ENCODE measurements at regions not wholly inside any gene's neighbourhood (a gene's known extent, or its start where the extent isn't known, plus 50 kb on each side); places are given as distances from the start of the nearest gene placed in this dataset.
"Not testable (repeated sequence)": the region's sequence is repeated elsewhere in the genome, so short reads cannot be mapped to it uniquely, and the experiment has no call there.

DNA sequence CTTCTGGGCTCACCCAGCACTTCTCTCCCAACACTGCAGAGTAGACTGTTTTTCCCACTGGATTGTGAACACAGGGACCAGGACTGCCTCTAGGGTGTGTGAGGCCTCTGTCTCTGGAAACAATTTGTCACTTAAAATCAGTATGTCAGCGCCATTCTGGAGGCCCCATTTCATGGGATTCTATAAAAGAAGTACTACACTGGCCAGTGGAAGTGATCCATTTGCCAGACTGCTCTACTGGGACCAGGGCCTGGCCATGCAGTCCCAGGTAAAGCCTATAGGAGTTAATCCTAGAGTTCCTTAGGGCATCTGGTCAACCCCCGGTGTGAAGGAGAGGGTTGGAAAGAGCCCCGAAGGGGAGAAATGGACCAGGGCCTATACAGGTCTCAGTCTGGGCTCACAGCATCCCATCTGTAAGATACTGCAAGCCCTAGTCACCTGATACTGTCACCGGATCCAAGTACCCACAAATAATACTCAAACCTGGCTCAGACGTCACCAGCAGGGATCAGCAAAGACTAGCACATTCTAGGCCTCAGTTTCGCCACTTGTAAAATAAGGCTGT, 245.0 kb downstream of the FOXD2 start:
- Mint-ChIP-seq H3K4me3 (no peak overlapping the region), H3K9me3 (no peaks in the 10 kb centered on the region), H3K36me3 (ENCODE audit: low read depth) (no peaks in the 10 kb centered on the region), H3K27me3 (peaks cover 34% of the 10 kb centered on the region), H3K4me1 (no peaks in the 10 kb centered on the region), H3K27ac (no peak overlapping the region)
- no peak for ATAC-seq (replicated peaks)

DNA sequence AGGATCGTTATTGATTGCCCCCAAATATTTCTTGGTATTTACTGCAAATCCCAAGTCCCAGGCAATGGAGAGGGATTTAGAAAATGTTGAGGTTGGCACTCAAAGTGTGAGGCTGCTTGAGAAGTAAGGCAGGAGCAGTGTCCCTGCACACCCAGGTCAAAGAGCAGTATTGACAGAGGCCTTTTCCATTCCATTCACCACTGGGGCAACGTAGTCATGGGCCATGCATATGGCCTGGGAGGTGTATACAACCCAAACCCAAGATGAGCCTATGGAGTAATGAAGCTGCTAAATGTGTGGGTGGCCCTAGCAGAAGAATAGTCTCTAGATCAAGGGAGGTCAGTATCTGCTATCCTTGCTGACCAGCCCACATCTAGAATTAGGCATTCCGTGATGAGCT, 245.6 kb downstream of the FOXD2 start:
- no peak for ATAC-seq (replicated peaks)
- Mint-ChIP-seq H3K9me3 (no peaks in the 10 kb centered on the region), H3K27me3 (peaks cover 35% of the 10 kb centered on the region), H3K27ac (no peak overlapping the region), H3K36me3 (ENCODE audit: low read depth) (no peaks in the 10 kb centered on the region), H3K4me1 (no peaks in the 10 kb centered on the region), H3K4me3 (no peak overlapping the region)

DNA sequence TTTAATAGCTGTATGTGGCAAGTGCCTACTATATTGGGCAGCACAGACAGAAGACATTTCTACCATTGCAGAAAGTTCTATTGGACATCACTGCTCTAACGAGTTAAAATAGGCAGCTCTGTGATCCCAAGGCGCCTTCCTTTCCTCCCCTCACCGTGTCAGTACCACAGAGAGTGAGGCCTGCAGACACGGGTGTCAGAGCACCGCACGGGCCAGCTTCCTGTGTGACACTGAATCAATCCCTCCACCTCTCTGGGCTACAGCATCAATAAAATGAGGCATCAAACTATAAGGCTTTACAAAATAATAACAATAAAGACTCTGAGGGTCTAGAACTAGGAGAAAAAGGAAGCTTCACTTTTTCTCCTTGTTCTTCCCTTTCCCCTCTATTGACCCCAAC, 246.7 kb downstream of the FOXD2 start:
- no peak for ATAC-seq (replicated peaks)
- Mint-ChIP-seq H3K4me1 (no peaks in the 10 kb centered on the region), H3K27ac (no peak overlapping the region), H3K9me3 (no peaks in the 10 kb centered on the region), H3K27me3 (peaks cover 29% of the 10 kb centered on the region), H3K4me3 (no peak overlapping the region), H3K36me3 (ENCODE audit: low read depth) (no peaks in the 10 kb centered on the region)

DNA sequence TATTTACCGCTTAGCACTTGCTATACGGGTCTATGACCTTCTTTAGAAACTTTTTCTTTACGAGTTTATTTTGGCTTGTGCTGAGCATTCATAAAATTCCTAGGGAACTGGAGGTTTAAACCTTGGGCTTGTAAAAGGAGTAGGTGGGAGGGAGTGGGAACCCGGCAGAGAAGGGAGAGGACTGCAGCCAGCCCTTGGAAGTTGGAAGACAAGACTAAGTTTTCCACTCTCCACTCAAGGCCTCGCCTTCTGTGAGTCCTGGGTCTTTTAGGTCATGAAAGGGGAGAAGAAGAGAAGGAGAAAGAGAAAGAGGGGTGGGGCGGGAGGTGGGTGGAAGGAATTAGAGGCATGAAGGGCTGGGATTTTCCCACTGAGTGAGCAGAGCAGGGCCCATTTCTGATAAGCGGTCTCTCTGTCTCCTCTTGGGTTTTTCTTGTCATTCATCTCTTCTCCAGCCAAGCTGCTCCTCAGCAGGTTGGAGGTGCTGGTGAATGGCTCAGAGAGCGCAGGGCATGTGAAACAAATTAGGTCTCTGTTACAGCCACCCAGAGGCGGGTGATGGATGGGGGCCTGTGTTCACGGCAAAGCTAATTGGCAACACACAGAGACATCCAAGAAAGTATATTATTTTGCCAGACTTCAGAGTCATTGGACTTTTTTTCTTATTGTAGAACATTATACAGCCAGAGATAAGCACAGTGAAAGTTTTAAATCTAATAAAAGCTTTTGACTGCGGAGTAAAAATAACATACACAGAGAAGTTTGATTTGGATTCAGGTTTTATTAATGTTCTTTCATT, 247.3 kb downstream of the FOXD2 start:
- Mint-ChIP-seq H3K4me1 (no peaks in the 10 kb centered on the region), H3K36me3 (ENCODE audit: low read depth) (no peaks in the 10 kb centered on the region), H3K27ac (no peak overlapping the region), H3K27me3 (peaks cover 31% of the 10 kb centered on the region), H3K4me3 (no peak overlapping the region), H3K9me3 (no peaks in the 10 kb centered on the region)
- no peak for ATAC-seq (replicated peaks)

DNA sequence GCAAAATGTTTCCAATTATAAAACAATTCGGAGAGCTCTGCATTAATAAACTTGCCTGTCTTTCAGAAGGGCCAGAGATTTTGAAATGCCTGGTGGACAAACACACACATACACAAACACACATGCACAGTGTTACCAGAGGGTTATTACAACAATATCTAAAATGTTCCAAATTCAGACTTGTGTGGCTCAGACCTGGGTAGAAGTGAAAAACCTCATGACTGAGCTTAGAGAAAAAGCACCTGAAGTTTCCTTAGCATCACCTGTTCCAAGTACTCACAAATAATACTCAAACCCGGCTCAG, 247.9 kb downstream of the FOXD2 start:
- peaks cover 34% of the 10 kb centered on the region for H3K27me3 Mint-ChIP-seq
- H3K4me3 Mint-ChIP-seq = no peak overlapping the region
- no peaks in the 10 kb centered on the region for H3K36me3 Mint-ChIP-seq (ENCODE audit: low read depth)
- H3K4me1 Mint-ChIP-seq = no peaks in the 10 kb centered on the region
- no peak for ATAC-seq (replicated peaks)
- no peak overlapping the region for H3K27ac Mint-ChIP-seq
- no peaks in the 10 kb centered on the region for H3K9me3 Mint-ChIP-seq

DNA sequence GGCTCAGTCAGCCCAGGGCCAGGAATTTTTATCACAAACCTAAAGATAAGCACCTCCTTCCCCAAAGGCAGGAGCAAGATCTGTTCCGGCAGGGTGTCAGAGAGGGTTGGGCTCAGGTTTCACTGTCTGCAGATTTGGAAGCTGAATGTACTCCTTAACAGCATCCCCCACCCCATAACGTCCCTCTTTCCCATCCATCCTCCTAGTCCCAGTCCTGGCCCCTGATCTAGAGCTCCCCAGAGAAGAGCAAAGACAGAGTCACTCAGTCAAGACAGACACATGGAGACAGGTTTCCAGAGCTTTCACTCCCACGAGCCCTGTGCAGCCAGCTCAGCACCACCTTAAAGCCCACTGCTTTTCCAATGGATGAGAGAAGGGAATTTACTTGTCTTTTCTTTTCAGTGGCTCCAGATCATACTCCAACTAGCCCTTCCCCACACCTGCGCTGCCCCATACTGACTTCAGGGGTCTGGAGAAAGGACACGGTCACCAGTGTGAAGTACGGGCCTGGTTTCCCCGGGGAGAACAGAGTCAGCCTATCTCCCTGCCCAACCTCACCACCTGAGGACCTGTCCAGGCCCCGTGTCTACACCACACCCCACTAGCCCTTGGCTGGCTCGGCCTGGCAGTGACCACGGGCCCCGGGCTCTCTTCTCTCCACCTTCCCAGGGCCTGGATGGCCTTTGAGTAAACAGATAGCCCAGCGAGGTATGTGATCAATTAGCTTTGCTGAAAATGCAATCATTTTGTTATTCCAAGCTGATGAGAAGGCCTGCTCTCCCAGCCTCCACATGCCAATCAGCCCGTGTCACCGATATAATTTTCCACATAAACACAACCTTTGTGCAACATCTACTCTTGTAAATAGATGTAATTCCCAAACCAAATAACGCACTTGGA, 249.1 kb downstream of the FOXD2 start:
- ATAC-seq (replicated peaks) = no peak
- no peaks in the 10 kb centered on the region for H3K9me3 Mint-ChIP-seq
- H3K27me3 Mint-ChIP-seq = peaks cover 30% of the 10 kb centered on the region
- H3K27ac Mint-ChIP-seq = no peak overlapping the region
- no peaks in the 10 kb centered on the region for H3K4me1 Mint-ChIP-seq
- H3K36me3 Mint-ChIP-seq (ENCODE audit: low read depth) = no peaks in the 10 kb centered on the region
- no peak overlapping the region for H3K4me3 Mint-ChIP-seq

DNA sequence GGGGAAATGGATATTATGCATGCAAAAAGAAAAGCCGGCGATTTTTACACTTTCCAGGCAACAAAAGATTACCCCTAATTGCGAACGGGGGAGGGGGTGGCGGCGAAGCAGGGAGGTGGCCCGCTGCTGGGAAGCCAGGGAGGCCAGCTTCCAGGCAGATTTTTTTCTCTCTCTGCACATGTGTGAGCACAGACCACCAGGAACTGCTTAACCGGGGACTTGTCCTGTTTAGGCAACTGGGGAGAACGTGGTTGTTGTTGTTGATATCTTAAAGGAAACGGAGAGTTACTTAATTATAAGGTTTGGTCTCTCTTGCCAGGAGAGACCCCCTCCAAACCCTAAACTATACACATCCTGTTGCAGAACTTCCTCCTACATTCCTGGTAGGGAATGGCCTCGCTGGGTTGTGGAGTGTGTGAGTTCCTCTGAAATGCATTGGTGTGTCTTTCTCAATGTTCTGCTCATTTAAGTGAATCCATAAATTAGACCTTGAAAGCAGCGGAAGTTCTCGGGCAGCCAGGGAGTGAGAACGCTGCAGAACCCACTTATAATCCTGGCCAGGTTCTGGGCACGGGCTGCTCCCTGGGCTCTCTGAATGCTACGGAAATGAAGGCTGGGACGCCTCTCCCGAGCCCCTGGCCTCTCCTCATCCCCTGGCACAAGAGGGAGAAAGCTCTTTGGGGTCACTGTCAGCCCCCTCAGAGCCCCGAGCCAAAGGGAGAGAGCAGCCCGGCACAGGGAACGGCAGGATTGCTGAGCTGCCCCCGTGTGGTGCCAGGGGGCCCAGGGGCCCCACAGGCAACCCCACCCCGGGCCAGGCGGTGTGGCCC, 250.0 kb downstream of the FOXD2 start:
- no peaks in the 10 kb centered on the region for H3K36me3 Mint-ChIP-seq (ENCODE audit: low read depth)
- H3K4me1 Mint-ChIP-seq = no peaks in the 10 kb centered on the region
- H3K27me3 Mint-ChIP-seq = peaks cover 27% of the 10 kb centered on the region
- no peak for ATAC-seq (replicated peaks)
- H3K27ac Mint-ChIP-seq = no peak overlapping the region
- no peak overlapping the region for H3K4me3 Mint-ChIP-seq
- no peaks in the 10 kb centered on the region for H3K9me3 Mint-ChIP-seq

DNA sequence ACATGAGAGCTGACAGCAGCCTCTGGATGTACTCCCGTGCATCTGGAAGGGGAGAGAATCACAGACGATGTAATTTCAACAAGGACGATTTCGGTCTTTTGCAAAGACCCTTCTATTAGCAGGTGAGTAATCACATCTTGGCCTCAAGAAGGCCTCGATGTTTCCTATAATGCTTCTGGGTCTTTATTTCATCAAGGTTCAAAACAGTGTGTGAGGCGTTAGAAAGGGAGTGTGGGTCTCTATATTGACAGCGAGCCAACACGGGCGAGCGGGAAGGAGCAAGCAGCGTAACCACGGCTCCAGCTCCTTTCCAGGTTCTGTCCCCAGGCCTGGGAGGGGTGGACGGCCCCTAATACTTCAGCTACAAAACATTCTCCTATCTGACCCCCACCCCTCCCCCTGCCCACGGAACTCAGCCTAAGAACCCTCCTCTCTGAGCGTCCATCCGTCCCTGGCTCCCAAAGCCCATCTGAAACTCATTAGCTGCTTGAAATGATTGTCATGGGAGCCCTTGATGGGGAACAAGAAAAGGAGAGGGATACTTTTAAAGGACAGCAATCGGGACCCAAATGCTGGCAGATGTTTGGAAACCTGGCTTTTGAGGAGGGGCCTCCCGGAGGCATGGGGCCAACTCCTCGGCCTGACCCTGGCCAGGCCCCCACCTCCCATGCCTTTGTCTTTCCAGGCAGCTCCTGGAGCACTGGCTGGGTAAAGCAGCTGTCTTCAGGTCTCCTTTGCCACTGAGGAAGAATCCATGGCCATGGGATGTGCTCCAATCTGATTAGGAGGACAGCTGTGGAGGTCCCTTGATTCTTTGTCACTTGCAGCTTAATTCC, 250.8 kb downstream of the FOXD2 start:
- Mint-ChIP-seq H3K27ac (no peak overlapping the region), H3K4me1 (no peaks in the 10 kb centered on the region), H3K9me3 (no peaks in the 10 kb centered on the region), H3K4me3 (no peak overlapping the region), H3K36me3 (ENCODE audit: low read depth) (no peaks in the 10 kb centered on the region), H3K27me3 (peaks cover 26% of the 10 kb centered on the region)
- ATAC-seq (replicated peaks) = no peak

DNA sequence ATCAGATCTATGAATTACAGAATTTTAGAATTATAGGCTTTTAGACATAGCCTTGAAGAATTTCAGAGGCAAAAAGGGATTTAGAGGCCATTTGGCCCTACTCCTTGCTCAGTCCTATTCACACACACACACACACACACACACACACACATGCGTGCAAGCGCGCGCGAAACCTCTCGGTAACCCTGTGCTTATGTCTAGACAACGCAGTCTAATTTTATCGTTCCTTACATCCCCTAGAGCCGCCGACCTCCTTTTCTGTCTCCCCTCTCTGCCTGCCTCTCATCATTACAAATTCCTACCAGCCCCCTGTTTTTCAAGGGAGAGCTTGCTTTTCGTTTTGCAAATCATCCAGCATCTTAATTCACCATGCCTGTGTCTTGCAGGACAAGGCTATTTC, 252.1 kb downstream of the FOXD2 start:
- H3K36me3 Mint-ChIP-seq (ENCODE audit: low read depth) = no peaks in the 10 kb centered on the region

DNA sequence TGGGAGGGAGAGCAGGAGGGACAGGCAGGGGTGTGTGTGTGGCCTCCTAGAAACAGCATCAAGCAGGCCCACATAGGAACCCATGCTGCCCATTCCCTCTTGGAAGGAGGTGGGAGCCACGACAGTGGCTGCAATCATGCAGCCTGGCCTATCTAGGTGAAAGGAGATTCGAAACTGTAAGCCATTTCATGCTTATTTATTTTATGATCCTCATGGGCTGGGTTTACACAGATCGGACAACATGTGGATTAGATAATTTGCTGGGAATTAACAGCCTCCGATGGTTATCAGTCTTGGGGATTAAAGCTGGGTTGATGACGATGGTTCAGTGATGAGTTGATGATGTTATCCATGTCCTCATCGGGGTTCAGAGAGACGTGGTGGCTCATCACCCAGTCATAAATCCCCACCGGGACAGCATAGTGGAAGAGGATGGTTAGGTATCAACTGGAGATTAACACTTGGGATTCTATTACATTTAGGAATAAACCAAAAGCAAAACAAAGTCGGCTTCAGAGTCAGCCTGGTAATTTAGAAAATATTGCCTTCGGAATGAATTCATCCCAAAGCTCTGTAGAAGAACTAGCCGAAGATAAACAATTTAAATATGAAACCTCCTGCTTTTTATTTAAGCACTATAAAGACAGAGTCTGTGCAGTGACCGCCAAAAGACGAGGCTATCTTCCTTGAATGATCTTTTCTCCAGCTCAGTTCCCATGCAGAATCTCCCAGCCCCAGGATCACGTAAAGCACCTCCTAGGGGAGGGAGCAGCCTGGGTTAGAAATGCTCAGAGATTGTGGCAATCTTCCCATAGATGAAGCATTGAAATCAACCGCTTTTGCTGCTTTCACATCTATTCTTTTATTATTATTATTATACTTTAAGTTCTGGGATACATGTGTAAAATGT, 252.8 kb downstream of the FOXD2 start:
- peaks cover 18% of the 10 kb centered on the region for H3K27me3 Mint-ChIP-seq
- H3K4me1 Mint-ChIP-seq = no peaks in the 10 kb centered on the region
- no peak for ATAC-seq (replicated peaks)
- no peaks in the 10 kb centered on the region for H3K36me3 Mint-ChIP-seq (ENCODE audit: low read depth)
- H3K27ac Mint-ChIP-seq = no peak overlapping the region
- no peaks in the 10 kb centered on the region for H3K9me3 Mint-ChIP-seq
- H3K4me3 Mint-ChIP-seq = no peak overlapping the region

More for the DNA sequence above, 252.1 kb downstream of the FOXD2 start:
- no peak overlapping the region for H3K27ac Mint-ChIP-seq
- peaks cover 19% of the 10 kb centered on the region for H3K27me3 Mint-ChIP-seq
- no peaks in the 10 kb centered on the region for H3K9me3 Mint-ChIP-seq
- no peaks in the 10 kb centered on the region for H3K4me1 Mint-ChIP-seq
- H3K4me3 Mint-ChIP-seq = no peak overlapping the region
- no peak for ATAC-seq (replicated peaks)

DNA sequence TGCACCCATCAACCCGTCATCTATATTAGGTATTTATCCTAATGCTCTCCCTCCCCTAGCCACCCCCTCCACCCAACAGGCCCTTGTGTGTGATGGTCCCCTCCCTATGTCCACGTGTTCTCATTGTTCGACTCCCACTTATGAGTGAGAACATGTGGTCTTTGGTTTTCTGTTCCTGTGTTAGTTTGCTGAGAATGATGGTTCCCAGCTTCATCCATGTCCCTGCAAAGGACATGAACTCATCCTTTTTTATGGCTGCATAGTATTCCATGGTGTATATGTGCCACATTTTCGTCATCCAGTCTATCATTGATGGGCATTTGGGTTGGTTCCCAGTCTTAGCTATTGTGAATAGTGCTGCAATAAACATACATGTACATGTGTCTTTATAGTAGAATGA, 253.4 kb downstream of the FOXD2 start:
- H3K4me1 Mint-ChIP-seq; H3K27ac Mint-ChIP-seq; H3K36me3 Mint-ChIP-seq (ENCODE audit: low read depth); ATAC-seq (replicated peaks); H3K4me3 Mint-ChIP-seq; H3K9me3 Mint-ChIP-seq: not testable (repeated sequence)
- peaks cover 18% of the 10 kb centered on the region for H3K27me3 Mint-ChIP-seq

DNA sequence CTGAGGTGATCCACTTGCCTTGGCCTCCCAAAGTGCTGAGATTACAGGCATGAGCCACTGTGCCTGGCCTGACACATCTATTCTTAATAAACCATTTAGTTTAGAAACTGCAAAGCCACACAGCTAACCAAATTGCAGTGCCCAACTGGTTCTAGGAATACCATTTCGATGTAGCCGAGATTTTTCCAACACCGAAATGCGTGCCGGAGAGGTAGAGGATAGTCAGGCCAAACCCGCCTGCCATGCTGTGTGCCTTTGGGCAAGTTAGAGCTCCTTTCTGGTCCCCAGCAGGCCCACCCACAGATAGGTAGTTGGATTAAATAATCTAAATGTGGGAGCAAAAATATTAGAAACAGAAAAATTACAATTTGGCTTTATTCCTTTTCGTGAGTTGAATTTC, 254.4 kb downstream of the FOXD2 start:
- Mint-ChIP-seq H3K4me1 (no peaks in the 10 kb centered on the region), H3K36me3 (ENCODE audit: low read depth) (no peaks in the 10 kb centered on the region), H3K9me3 (no peaks in the 10 kb centered on the region), H3K27ac (no peak overlapping the region), H3K27me3 (peaks cover 14% of the 10 kb centered on the region), H3K4me3 (no peak overlapping the region)
- ATAC-seq (replicated peaks) = no peak

DNA sequence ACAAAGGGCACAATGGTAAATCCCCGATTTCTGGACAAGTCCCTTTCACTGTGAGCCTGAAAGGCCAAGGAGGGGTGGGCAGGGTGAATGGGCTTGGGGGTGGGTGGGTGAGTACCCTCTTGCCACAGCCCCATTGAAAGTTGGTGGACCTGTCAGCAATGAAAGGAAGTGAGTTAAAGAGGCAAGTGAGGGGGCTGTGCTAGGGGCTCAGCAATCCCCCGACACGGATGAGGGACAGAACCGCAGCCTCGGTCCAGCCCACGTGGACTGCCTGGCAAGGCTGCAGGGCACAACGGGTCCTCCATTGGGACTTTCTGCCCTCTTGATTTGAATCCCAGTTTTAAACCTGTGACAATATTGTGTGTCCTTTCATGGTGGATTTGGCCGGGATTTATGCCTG, 255.3 kb downstream of the FOXD2 start:
- ATAC-seq (replicated peaks) = no peak
- no peaks in the 10 kb centered on the region for H3K4me1 Mint-ChIP-seq
- peaks cover 10% of the 10 kb centered on the region for H3K27me3 Mint-ChIP-seq
- no peak overlapping the region for H3K4me3 Mint-ChIP-seq
- H3K36me3 Mint-ChIP-seq (ENCODE audit: low read depth) = no peaks in the 10 kb centered on the region
- H3K9me3 Mint-ChIP-seq = no peaks in the 10 kb centered on the region
- no peak overlapping the region for H3K27ac Mint-ChIP-seq

All from activated T-helper 17 cell treated with anti-CD3 and anti-CD28 coated beads, Interleukin-2, amount 50 U/mL, for 72 hours (primary cell).